SK-N-SH treated with all-trans-retinoic acid at 6 μM for 48 hours (cell line): ENCODE measurements at regions not wholly inside any gene's neighbourhood (a gene's known extent, or its start where the extent isn't known, plus 50 kb on each side); places are given as distances from the start of the nearest gene placed in this dataset.

ENCODE experiments used
- PPARA ChIP-seq: fragments of 250-450 bp; sonication (Bioruptor Pico); IDR thresholded peaks from 2 replicates; pipeline ENCODE4 v1.5.0; 2020; ENCODE audit warnings: mild to moderate bottlenecking, borderline replicate concordance
- ZFP30 ChIP-seq: fragments of 450-650 bp; formaldehyde crosslinking; IDR thresholded peaks from 2 replicates; pipeline ENCODE4 v1.5.0; 2022; ENCODE audit warnings: mild to moderate bottlenecking, moderate library complexity
- TF ChIP-seq, protein P1 (sequence below): fragments of 250-450 bp; sonication (Bioruptor Pico); IDR thresholded peaks from 2 replicates; pipeline ENCODE4 v1.8.0; 2020; ENCODE audit warnings: mild to moderate bottlenecking, moderate library complexity, borderline replicate concordance
- TF ChIP-seq, protein P2 (sequence below): fragments of 250-450 bp; sonication (Bioruptor Pico); IDR thresholded peaks from 2 replicates; pipeline ENCODE4 v1.8.0; 2021; ENCODE audit warnings: low read depth, mild to moderate bottlenecking, moderate library complexity, borderline replicate concordance

GRCh38 chr3:194830401-194830800 lies 144.7 kb downstream of the FAM43A start:
- TF ChIP-seq, protein P1, sequence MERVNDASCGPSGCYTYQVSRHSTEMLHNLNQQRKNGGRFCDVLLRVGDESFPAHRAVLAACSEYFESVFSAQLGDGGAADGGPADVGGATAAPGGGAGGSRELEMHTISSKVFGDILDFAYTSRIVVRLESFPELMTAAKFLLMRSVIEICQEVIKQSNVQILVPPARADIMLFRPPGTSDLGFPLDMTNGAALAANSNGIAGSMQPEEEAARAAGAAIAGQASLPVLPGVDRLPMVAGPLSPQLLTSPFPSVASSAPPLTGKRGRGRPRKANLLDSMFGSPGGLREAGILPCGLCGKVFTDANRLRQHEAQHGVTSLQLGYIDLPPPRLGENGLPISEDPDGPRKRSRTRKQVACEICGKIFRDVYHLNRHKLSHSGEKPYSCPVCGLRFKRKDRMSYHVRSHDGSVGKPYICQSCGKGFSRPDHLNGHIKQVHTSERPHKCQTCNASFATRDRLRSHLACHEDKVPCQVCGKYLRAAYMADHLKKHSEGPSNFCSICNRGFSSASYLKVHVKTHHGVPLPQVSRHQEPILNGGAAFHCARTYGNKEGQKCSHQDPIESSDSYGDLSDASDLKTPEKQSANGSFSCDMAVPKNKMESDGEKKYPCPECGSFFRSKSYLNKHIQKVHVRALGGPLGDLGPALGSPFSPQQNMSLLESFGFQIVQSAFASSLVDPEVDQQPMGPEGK, result no peak
- TF ChIP-seq, protein P2, sequence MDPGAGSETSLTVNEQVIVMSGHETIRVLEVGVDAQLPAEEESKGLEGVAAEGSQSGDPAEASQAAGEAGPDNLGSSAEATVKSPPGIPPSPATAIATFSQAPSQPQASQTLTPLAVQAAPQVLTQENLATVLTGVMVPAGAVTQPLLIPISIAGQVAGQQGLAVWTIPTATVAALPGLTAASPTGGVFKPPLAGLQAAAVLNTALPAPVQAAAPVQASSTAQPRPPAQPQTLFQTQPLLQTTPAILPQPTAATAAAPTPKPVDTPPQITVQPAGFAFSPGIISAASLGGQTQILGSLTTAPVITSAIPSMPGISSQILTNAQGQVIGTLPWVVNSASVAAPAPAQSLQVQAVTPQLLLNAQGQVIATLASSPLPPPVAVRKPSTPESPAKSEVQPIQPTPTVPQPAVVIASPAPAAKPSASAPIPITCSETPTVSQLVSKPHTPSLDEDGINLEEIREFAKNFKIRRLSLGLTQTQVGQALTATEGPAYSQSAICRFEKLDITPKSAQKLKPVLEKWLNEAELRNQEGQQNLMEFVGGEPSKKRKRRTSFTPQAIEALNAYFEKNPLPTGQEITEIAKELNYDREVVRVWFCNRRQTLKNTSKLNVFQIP (CRISPR knock-in tag), result no peak
- TF ChIP-seq PPARA (CRISPR knock-in tag) (no peak), ZFP30 (CRISPR knock-in tag) (no peak)
